ENCODE measurements at regions not wholly inside any gene's neighbourhood (a gene's known extent, or its start where the extent isn't known, plus 50 kb on each side); places are given as distances from the start of the nearest gene placed in this dataset.

DNA sequence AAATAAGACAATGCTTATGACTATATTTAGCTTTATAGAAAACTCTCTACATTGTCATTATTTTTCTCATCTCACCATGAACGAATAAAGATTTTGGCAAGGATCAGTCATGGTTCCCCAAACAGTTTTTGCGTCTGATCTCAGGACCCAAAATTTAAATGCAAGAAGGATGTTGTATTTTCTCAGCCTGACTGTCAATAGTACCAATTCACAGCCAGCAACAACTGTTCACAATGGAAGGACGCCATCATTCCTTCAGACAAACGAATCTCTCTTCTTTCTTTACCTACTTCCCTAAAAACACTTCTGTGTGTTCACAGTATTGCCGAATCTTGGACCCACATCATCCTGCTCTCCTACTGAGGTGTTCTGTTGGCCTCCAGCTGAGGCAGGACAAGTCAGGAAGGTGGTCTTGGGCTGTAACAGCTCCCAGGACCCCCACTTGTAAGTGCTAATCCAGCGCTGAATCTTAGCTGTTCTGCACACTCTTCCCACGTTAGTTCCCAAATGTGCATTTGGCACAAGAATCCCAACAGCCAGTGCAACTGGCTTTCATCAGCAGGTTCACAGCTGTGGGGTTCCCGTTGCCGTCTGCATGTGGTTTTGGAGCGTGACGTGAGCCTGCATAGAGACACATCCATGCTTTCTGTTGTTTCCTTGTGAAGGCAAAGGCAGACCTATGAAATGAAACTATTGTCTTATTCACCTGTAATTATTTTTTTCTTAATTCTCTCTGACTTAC is 600.0 kb downstream of the QKI start:
- ATAC-seq (ENCODE audit: poor library complexity), result no peak

DNA sequence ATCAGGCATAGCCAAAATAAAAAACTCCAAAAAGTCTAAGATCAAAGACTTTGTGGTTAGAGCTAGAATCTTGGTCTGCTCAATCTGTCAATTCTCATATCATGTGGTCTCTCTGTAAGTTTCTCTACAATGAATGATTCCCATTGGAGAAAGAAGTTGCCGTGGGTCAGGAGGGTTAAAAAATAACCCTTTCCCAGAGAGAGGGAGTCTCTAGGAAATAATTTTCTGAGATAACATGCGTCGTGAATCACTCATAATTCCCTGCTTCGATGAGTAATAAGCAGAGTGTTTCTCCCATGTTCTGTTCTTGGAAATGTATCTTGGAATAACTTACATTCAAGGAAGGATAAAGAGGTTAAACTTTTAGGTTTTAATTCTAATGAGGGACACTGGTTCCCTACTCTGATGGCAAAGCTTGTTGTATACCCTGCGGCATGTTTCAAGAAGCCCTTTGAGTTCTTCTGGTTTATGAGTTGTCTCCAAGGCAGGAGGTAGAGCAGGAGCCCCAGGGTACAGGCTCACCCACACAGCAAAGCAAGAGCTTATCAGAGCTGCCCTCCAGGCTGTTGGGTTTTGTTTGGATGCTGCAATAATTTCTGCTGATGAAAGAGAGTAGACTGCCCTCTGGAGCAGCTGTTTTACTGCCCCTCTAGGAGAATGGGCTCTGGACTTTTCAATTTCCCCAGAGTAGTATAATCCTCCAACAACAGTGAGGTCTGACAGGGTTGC is 599.1 kb downstream of the QKI start:
- Mint-ChIP-seq H3K4me1 (ENCODE audit: low read depth) (no peaks in the 10 kb centered on the region), H3K27me3 (no peaks in the 10 kb centered on the region), H3K27ac (no peak overlapping the region), H3K4me3 (no peak overlapping the region), H3K9me3 (no peaks in the 10 kb centered on the region), H3K36me3 (ENCODE audit: low read depth) (no peaks in the 10 kb centered on the region)
- no peak overlapping the region for H3K4me3 ChIP-seq (ENCODE audit: low read length)
- POLR2A ChIA-PET, result no interaction called here
- DNase-seq, result no peak
- H3K9me3 ChIP-seq (ENCODE audit: control insufficient read depth in 1 of 2, insufficient read depth in 1 of 2, low read length in 2 of 2), result no peaks in the 10 kb centered on the region
- ATAC-seq (ENCODE audit: poor library complexity), result no peak
- intact Hi-C loops (cut with DNase I, micrococcal nuclease), result no loop called here
- H3K36me3 ChIP-seq (ENCODE audit: insufficient read depth, low read length), result no peaks in the 10 kb centered on the region
- no peaks in the 10 kb centered on the region for H3K27me3 ChIP-seq (ENCODE audit: control insufficient read depth in 1 of 2, insufficient read depth in 2 of 2, low read length in 2 of 2)
- TF ChIP-seq, protein P1, sequence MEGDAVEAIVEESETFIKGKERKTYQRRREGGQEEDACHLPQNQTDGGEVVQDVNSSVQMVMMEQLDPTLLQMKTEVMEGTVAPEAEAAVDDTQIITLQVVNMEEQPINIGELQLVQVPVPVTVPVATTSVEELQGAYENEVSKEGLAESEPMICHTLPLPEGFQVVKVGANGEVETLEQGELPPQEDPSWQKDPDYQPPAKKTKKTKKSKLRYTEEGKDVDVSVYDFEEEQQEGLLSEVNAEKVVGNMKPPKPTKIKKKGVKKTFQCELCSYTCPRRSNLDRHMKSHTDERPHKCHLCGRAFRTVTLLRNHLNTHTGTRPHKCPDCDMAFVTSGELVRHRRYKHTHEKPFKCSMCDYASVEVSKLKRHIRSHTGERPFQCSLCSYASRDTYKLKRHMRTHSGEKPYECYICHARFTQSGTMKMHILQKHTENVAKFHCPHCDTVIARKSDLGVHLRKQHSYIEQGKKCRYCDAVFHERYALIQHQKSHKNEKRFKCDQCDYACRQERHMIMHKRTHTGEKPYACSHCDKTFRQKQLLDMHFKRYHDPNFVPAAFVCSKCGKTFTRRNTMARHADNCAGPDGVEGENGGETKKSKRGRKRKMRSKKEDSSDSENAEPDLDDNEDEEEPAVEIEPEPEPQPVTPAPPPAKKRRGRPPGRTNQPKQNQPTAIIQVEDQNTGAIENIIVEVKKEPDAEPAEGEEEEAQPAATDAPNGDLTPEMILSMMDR (IDR thresholded peaks at IDR 0.05), result no peak
- H3K4me1 ChIP-seq (ENCODE audit: insufficient read depth, low read length), result no peaks in the 10 kb centered on the region
- H3K27ac ChIP-seq (ENCODE audit: low read depth in 1 of 2, low read length in 2 of 2), result no peak overlapping the region
- CTCF ChIA-PET, result no interaction called here

More for the DNA sequence above, 600.0 kb downstream of the QKI start:
- ChIA-PET POLR2A (no interaction called here), CTCF (no interaction called here)
- H3K27me3 Mint-ChIP-seq, result no peaks in the 10 kb centered on the region
- H3K36me3 ChIP-seq (ENCODE audit: insufficient read depth, low read length), result no peaks in the 10 kb centered on the region
- H3K4me1 ChIP-seq (ENCODE audit: insufficient read depth, low read length), result no peaks in the 10 kb centered on the region
- intact Hi-C loops (cut with DNase I, micrococcal nuclease), result no loop called here
- DNase-seq, result no peak
- H3K27me3 ChIP-seq (ENCODE audit: control insufficient read depth in 1 of 2, insufficient read depth in 2 of 2, low read length in 2 of 2), result no peaks in the 10 kb centered on the region
- H3K36me3 Mint-ChIP-seq (ENCODE audit: low read depth), result no peaks in the 10 kb centered on the region
- no peaks in the 10 kb centered on the region for H3K4me1 Mint-ChIP-seq (ENCODE audit: low read depth)
- H3K4me3 ChIP-seq (ENCODE audit: low read length), result no peak overlapping the region
- no peak overlapping the region for H3K27ac ChIP-seq (ENCODE audit: low read depth in 1 of 2, low read length in 2 of 2)
- no peaks in the 10 kb centered on the region for H3K9me3 ChIP-seq (ENCODE audit: control insufficient read depth in 1 of 2, insufficient read depth in 1 of 2, low read length in 2 of 2)
- H3K27ac Mint-ChIP-seq, result no peak overlapping the region
- H3K4me3 Mint-ChIP-seq, result no peak overlapping the region
- no peaks in the 10 kb centered on the region for H3K9me3 Mint-ChIP-seq
- TF ChIP-seq, protein P1 (IDR thresholded peaks at IDR 0.05), result no peak

DNA sequence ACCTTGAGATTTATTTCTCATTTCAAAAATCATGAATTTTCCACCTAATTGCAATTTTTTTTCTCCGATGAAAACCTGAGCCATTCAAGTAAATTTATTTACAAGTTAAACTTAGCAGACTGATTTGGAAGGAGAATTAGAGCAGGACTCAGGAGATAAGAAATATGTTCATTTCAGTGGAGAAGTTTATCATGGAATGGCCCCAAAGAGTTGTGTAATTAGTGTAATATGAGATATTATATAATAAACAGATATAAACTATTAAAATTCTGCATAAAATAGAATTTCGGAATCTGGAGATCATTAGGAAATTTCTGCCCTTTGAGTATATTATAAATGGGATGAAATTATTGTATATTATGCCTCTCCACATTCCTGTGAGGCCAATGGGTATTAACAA is 596.8 kb downstream of the QKI start:
- no peaks in the 10 kb centered on the region for H3K27me3 Mint-ChIP-seq
- ATAC-seq (ENCODE audit: poor library complexity) (no peak), DNase-seq (no peak)
- Histone ChIP-seq H3K27me3 (ENCODE audit: control insufficient read depth in 1 of 2, insufficient read depth in 2 of 2, low read length in 2 of 2) (no peaks in the 10 kb centered on the region), H3K4me1 (ENCODE audit: insufficient read depth, low read length) (no peaks in the 10 kb centered on the region), H3K4me3 (ENCODE audit: low read length) (no peak overlapping the region), H3K9me3 (ENCODE audit: control insufficient read depth in 1 of 2, insufficient read depth in 1 of 2, low read length in 2 of 2) (peaks cover 0 to 3% of the 10 kb centered on the region in 2 experiments), H3K27ac (ENCODE audit: low read depth in 1 of 2, low read length in 2 of 2) (no peak overlapping the region), H3K36me3 (ENCODE audit: insufficient read depth, low read length) (no peaks in the 10 kb centered on the region)
- no peak overlapping the region for H3K4me3 Mint-ChIP-seq
- peaks cover 5% of the 10 kb centered on the region for H3K9me3 Mint-ChIP-seq
- H3K36me3 Mint-ChIP-seq (ENCODE audit: low read depth), result no peaks in the 10 kb centered on the region
- no peaks in the 10 kb centered on the region for H3K4me1 Mint-ChIP-seq (ENCODE audit: low read depth)
- POLR2A ChIA-PET, result no interaction called here
- TF ChIP-seq, protein P1 (IDR thresholded peaks at IDR 0.05), result no peak
- CTCF ChIA-PET, result no interaction called here
- no peak overlapping the region for H3K27ac Mint-ChIP-seq
- intact Hi-C loops (cut with DNase I, micrococcal nuclease), result no loop called here

Measured in CD4-positive, alpha-beta T cell (primary cell).